ENCODE measurements at regions not wholly inside any gene's neighbourhood (a gene's known extent, or its start where the extent isn't known, plus 50 kb on each side); places are given as distances from the start of the nearest gene placed in this dataset.

GRCh38 chr12:82583756-82584155 lies 103.0 kb upstream of the TMTC2 start:
- no peak for ATAC-seq
- no peak overlapping the region for H3K4me3 ChIP-seq (replicated peaks in 1 of 2; ENCODE audit: low read depth in 1 of 2, low read length in 2 of 2)
- H3K4me2 ChIP-seq (ENCODE audit: low read length): no peak overlapping the region
- H3K9ac ChIP-seq (ENCODE audit: low read length): no peak overlapping the region
- no peaks in the 10 kb centered on the region for H4K20me1 ChIP-seq (ENCODE audit: insufficient read depth)
- CTCF ChIA-PET: no interaction called here
- no peak for TF ChIP-seq TCF7L2 (IDR thresholded peaks at IDR 0.05; ENCODE audit: borderline replicate concordance, extremely low read depth, insufficient read depth, insufficient read length)
- TF ChIP-seq ELF1 (IDR thresholded peaks at IDR 0.05; ENCODE audit: borderline replicate concordance, low read depth): no peak
- POLR2A ChIA-PET: no interaction called here
- no peak for DNase-seq (ENCODE audit: low read depth, low spot score)
- no peaks in the 10 kb centered on the region for H3K79me2 ChIP-seq (ENCODE audit: insufficient read depth, low read length)
- no peaks in the 10 kb centered on the region for H3K9me3 ChIP-seq (ENCODE audit: control insufficient read depth in 1 of 2, insufficient read depth in 1 of 2, low read depth in 1 of 2, low read length in 2 of 2)
- BruUV-seq (replicated peaks): no TSS peak
- H3K27me3 ChIP-seq (ENCODE audit: insufficient read depth, low read length): no peaks in the 10 kb centered on the region
- H3K36me3 ChIP-seq (ENCODE audit: control insufficient read depth in 1 of 2, insufficient read depth in 2 of 2, low read length in 2 of 2): no peaks in the 10 kb centered on the region
- H3K27ac ChIP-seq (ENCODE audit: low read depth, low read length): no peak overlapping the region
- intact Hi-C loops (cut with micrococcal nuclease): no loop called here
- no peaks in the 10 kb centered on the region for H3K4me1 ChIP-seq (ENCODE audit: control insufficient read depth in 1 of 2, insufficient read depth in 2 of 2, low read length in 2 of 2)
- RAD21 ChIA-PET (ENCODE audit: low non-redundant PET in 1 of 2, low total read pairs in 2 of 2, uncharacterized antibody in 2 of 2, unreplicated experiment in 2 of 2): no interaction called here
- H3K9me2 ChIP-seq (ENCODE audit: insufficient read depth): no peaks in the 10 kb centered on the region
- no peak overlapping the region for H2AFZ ChIP-seq (ENCODE audit: low read depth, low read length, poor library complexity, severe bottlenecking)

- H4K20me1 ChIP-seq (ENCODE audit: insufficient read depth): no peaks in the 10 kb centered on the region
- BruUV-seq (replicated peaks): no TSS peak
- no peak overlapping the region for H3K9ac ChIP-seq (ENCODE audit: low read length)
- H3K4me2 ChIP-seq (ENCODE audit: low read length): no peak overlapping the region
- ChIA-PET POLR2A (no interaction called here), CTCF (no interaction called here), RAD21 (ENCODE audit: low non-redundant PET in 1 of 2, low total read pairs in 2 of 2, uncharacterized antibody in 2 of 2, unreplicated experiment in 2 of 2) (no interaction called here)
- H3K9me3 ChIP-seq (ENCODE audit: control insufficient read depth in 1 of 2, insufficient read depth in 1 of 2, low read depth in 1 of 2, low read length in 2 of 2): no peaks in the 10 kb centered on the region
- H3K27me3 ChIP-seq (ENCODE audit: insufficient read depth, low read length): no peaks in the 10 kb centered on the region
- no peak overlapping the region for H3K4me3 ChIP-seq (replicated peaks in 1 of 2; ENCODE audit: low read depth in 1 of 2, low read length in 2 of 2)
- DNase-seq (ENCODE audit: low read depth, low spot score) (no peak), ATAC-seq (no peak)
- intact Hi-C loops (cut with micrococcal nuclease): no loop called here
- no peaks in the 10 kb centered on the region for H3K79me2 ChIP-seq (ENCODE audit: insufficient read depth, low read length)
- H3K27ac ChIP-seq (ENCODE audit: low read depth, low read length): no peak overlapping the region
- H3K36me3 ChIP-seq (ENCODE audit: control insufficient read depth in 1 of 2, insufficient read depth in 2 of 2, low read length in 2 of 2): no peaks in the 10 kb centered on the region
- TF ChIP-seq SIN3A (IDR thresholded peaks at IDR 0.05; ENCODE audit: low read depth): no peak
- no peak for TF ChIP-seq SP1 (IDR thresholded peaks at IDR 0.05; ENCODE audit: low read depth)
- TF ChIP-seq ZNF274 (IDR thresholded peaks at IDR 0.05; ENCODE audit: low read depth, low read length): no peak
- TF ChIP-seq CTCF (IDR thresholded peaks at IDR 0.05 in 2 of 3, conservative IDR thresholded peaks at IDR 0.05 in 1 of 3; ENCODE audit: borderline replicate concordance in 1 of 3, insufficient read depth in 1 of 3, low read depth in 2 of 3, low read length in 2 of 3): no peak
- TF ChIP-seq ZBTB33 (IDR thresholded peaks at IDR 0.05; ENCODE audit: extremely low read depth, insufficient replicate concordance, low read length): no peak
- H3K4me1 ChIP-seq (ENCODE audit: control insufficient read depth in 1 of 2, insufficient read depth in 2 of 2, low read length in 2 of 2): no peaks in the 10 kb centered on the region
- no peak overlapping the region for H2AFZ ChIP-seq (ENCODE audit: low read depth, low read length, poor library complexity, severe bottlenecking)
- no peaks in the 10 kb centered on the region for H3K9me2 ChIP-seq (ENCODE audit: insufficient read depth)
Observed at GRCh38 chr12:82593143-82593542, 93.6 kb upstream of the TMTC2 start.
